Erythroblast (primary cell): ENCODE measurements at regions not wholly inside any gene's neighbourhood (a gene's known extent, or its start where the extent isn't known, plus 50 kb on each side); places are given as distances from the start of the nearest gene placed in this dataset.

ENCODE experiments used
- GATA1 ChIP-seq: IDR thresholded peaks from 2 replicates; pipeline ENCODE4 v1.6.1; 2011; ENCODE audit warnings: low read depth, mild to moderate bottlenecking, control low read depth, low read length, moderate library complexity
- POLR2A ChIP-seq: IDR thresholded peaks from 2 replicates; pipeline ENCODE4 v1.6.1; 2011; ENCODE audit warnings: mild to moderate bottlenecking, low read length

GRCh38 chr5:53260446-53260845 lies 150.9 kb upstream of the MOCS2 start:
- TF ChIP-seq POLR2A, result no peak
- no peak for TF ChIP-seq GATA1
